ENCODE measurements at regions not wholly inside any gene's neighbourhood (a gene's known extent, or its start where the extent isn't known, plus 50 kb on each side); places are given as distances from the start of the nearest gene placed in this dataset.

DNA sequence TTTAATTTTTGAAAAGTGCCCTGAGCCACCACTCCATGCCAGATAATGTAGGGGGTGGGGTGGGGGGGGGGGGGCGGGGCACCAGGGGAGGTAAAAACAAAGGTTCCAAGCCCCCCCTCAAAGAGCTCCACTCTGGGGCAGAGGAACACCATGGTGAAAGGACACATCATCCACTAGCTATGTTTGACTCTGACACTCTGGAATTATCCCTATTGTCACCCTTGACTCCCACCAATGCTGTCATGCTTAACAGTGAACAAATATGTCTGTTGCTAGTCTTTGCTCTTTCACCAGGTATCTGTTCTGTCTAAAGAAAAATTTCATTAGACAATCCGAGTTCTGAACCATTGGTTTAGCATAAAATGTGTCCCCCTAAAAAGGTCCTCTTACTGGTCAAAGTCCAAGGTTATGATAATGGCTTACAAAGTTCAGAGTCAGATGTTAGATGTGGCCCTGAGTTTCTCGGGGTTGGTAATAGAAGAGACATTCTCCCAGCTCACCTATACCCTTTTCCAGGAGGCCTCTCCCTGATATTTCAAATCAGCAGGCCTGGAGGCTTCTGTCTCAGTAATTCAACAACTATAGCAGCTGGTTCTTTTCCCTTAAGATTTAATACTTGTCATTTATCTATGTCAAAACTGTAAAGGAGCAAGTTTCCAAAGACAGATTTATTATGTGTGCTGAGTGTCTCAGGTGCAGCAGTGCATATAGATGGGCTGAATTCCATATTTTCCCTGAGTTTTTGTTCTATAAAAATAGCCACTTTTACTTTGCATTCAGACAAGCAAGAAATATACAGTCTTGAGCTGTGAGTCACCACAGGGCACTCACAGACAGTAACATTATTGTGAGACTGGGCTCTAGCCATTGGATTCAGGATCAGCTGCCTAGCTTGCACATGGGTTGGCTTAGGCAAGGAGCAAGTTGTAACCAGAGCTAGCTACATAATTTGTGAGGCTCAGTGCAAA, 174.1 kb downstream of the CSNK2A3 start:
- TF ChIP-seq, protein P1, sequence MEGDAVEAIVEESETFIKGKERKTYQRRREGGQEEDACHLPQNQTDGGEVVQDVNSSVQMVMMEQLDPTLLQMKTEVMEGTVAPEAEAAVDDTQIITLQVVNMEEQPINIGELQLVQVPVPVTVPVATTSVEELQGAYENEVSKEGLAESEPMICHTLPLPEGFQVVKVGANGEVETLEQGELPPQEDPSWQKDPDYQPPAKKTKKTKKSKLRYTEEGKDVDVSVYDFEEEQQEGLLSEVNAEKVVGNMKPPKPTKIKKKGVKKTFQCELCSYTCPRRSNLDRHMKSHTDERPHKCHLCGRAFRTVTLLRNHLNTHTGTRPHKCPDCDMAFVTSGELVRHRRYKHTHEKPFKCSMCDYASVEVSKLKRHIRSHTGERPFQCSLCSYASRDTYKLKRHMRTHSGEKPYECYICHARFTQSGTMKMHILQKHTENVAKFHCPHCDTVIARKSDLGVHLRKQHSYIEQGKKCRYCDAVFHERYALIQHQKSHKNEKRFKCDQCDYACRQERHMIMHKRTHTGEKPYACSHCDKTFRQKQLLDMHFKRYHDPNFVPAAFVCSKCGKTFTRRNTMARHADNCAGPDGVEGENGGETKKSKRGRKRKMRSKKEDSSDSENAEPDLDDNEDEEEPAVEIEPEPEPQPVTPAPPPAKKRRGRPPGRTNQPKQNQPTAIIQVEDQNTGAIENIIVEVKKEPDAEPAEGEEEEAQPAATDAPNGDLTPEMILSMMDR (IDR thresholded peaks at IDR 0.05): no peak
- no peak for TF ChIP-seq POLR2A (IDR thresholded peaks at IDR 0.05)
